ENCODE measurements at regions not wholly inside any gene's neighbourhood (a gene's known extent, or its start where the extent isn't known, plus 50 kb on each side); places are given as distances from the start of the nearest gene placed in this dataset.

DNA sequence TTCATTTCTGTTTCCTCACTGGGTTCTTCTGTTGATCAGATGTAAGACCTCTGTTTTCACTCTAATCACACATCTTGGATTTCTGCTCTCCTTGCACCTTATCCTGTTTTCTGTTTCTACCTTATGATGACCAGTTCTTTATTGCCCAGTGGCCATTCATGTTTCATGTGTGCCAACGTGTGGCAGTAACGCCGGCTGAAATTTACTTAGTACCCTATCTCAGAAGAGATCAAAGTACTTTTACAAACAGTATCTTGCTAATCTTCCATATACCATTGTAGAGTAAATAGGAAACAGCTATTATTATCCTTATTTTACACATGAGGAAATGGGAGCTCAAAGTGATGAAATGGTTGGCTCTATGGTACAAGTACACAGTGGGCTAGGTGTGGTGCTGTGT, 74.0 kb downstream of the GATA3 start:
- no peaks in the 10 kb centered on the region for H3K9me3 ChIP-seq (ENCODE audit: insufficient read depth, low read depth)
- peaks cover 14% of the 10 kb centered on the region for H3K4me1 ChIP-seq (replicated peaks; ENCODE audit: insufficient read depth)
- no peak for DNase-seq
- POLR2A ChIA-PET (ENCODE audit: unreplicated experiment), result interaction anchor here (0.6 to 0.8 kb wide), 3 partner anchors 14 to 542 kb away, joined by 3 to 4 read pairs (median 4); no protein-coding TSS in a partner anchor
- H3K4me2 ChIP-seq, result no peak overlapping the region
- H3K27me3 ChIP-seq (ENCODE audit: insufficient read depth, low read depth), result no peaks in the 10 kb centered on the region
- H3K79me2 ChIP-seq (ENCODE audit: low read depth), result no peaks in the 10 kb centered on the region
- TF ChIP-seq, protein P1, sequence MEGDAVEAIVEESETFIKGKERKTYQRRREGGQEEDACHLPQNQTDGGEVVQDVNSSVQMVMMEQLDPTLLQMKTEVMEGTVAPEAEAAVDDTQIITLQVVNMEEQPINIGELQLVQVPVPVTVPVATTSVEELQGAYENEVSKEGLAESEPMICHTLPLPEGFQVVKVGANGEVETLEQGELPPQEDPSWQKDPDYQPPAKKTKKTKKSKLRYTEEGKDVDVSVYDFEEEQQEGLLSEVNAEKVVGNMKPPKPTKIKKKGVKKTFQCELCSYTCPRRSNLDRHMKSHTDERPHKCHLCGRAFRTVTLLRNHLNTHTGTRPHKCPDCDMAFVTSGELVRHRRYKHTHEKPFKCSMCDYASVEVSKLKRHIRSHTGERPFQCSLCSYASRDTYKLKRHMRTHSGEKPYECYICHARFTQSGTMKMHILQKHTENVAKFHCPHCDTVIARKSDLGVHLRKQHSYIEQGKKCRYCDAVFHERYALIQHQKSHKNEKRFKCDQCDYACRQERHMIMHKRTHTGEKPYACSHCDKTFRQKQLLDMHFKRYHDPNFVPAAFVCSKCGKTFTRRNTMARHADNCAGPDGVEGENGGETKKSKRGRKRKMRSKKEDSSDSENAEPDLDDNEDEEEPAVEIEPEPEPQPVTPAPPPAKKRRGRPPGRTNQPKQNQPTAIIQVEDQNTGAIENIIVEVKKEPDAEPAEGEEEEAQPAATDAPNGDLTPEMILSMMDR (conservative IDR thresholded peaks at IDR 0.05), result no peak
- TF ChIP-seq EZH2 (IDR thresholded peaks at IDR 0.05; ENCODE audit: low read depth), result no peak
- no peaks in the 10 kb centered on the region for H3K9me2 ChIP-seq (ENCODE audit: insufficient read depth)
- CTCF ChIA-PET, result interaction anchor here (0.6 to 0.7 kb wide), 2 partner anchors 45 to 96 kb away, joined by 3 read pairs; no protein-coding TSS in a partner anchor
- intact Hi-C loops (cut with micrococcal nuclease; ENCODE audit: unreplicated experiment), result no loop called here
- no peaks in the 10 kb centered on the region for H4K20me1 ChIP-seq (ENCODE audit: insufficient read depth)
- H3K27ac ChIP-seq, result no peak overlapping the region
- H3K36me3 ChIP-seq (ENCODE audit: low read depth), result no peaks in the 10 kb centered on the region
- no TSS peak for BruUV-seq (replicated peaks)
- no peak overlapping the region for H2AFZ ChIP-seq
- peaks cover 15% of the 10 kb centered on the region; the same call in 1 of the 2 replicates for H3F3A ChIP-seq (ENCODE audit: insufficient read depth, low read depth)
- no peak overlapping the region for H3K4me3 ChIP-seq

DNA sequence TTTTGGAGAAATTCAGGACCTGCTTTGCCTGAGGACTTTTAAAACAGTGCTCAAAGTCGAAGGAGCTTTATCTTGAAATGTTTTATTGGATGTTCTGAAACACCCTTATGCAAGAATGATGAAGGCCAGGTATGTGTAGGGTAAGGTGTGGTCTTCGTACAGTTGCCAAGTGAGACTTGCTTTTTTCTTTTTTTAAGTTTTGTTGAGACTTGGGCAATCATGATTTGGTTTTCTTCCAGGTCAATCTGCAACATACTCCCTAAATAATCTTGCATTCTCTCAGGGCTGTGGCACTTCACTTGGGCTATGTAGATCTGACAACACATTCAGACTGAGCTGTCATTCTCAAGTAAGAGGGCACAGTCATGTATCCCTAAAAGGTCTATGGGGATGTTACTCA, 75.0 kb downstream of the GATA3 start:
- ChIA-PET CTCF (no interaction called here), POLR2A (ENCODE audit: unreplicated experiment) (no interaction called here)
- Histone ChIP-seq H3K27ac (0 out of 2 replicates have a peak overlapping the region, but pooled peaks have one; percentile 93), H3K4me3 (no peak overlapping the region), H3F3A (ENCODE audit: insufficient read depth, low read depth) (peaks cover 15% of the 10 kb centered on the region; the same call in 1 of the 2 replicates), H3K36me3 (ENCODE audit: low read depth) (no peaks in the 10 kb centered on the region), H4K20me1 (ENCODE audit: insufficient read depth) (no peaks in the 10 kb centered on the region), H2AFZ (no peak overlapping the region), H3K4me1 (replicated peaks; ENCODE audit: insufficient read depth) (peaks cover 14% of the 10 kb centered on the region), H3K4me2 (no peak overlapping the region), H3K27me3 (ENCODE audit: insufficient read depth, low read depth) (no peaks in the 10 kb centered on the region), H3K79me2 (ENCODE audit: low read depth) (no peaks in the 10 kb centered on the region), H3K9me2 (ENCODE audit: insufficient read depth) (no peaks in the 10 kb centered on the region), H3K9me3 (ENCODE audit: insufficient read depth, low read depth) (no peaks in the 10 kb centered on the region)
- peak in 1 of 2 experiments; percentile 47 for DNase-seq
- TF ChIP-seq, protein P1 (conservative IDR thresholded peaks at IDR 0.05), result no peak
- no peak for TF ChIP-seq EZH2 (IDR thresholded peaks at IDR 0.05; ENCODE audit: low read depth)
- BruUV-seq (replicated peaks), result no TSS peak
- intact Hi-C loops (cut with micrococcal nuclease; ENCODE audit: unreplicated experiment), result no loop called here

DNA sequence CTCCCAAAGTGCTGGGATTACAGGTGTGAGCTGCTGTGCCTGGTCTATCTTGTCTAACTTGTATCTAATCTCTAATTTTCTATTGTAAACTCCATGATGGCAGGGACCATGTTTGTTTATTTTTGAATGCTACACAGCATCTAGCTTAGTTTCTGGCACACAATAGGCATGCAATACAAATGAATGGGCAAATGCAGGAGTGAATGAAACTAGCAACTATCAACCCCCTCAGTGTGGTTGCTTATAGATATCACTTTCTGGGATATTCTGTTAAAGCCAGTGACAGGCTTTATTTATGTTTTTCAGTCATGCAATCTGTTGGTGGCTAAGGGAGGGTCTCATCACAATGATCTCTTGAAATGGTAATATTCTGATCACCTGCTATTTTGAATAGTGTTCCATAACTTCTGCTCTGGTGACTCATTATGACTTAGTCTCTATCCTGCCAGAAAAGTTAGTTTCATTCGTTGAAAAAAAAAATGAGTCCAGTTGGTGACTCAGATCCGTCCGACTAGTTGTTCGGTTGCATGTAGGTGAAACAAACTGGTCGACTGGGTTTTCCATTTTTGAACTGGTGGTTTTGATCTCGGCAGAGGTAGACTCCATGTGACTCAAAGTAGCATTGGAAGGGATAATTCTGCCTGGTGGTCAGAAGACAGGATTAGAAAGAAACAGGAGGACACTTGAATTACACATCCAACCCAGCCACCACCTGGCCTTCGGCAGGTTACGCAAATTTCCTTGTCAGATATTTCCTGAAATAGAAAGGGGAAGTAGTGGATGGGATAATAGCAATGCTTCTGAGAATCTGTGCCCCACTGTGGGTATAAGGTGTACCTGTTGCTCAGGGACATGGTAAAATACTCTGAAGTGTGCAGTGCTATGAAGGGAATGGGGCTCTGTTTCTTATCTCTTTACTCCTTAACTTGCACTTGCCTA, 76.8 kb downstream of the GATA3 start:
- Histone ChIP-seq H3K9me3 (ENCODE audit: insufficient read depth, low read depth) (no peaks in the 10 kb centered on the region), H3K27ac (peak overlapping the region; percentile 93), H4K20me1 (ENCODE audit: insufficient read depth) (no peaks in the 10 kb centered on the region), H3K36me3 (ENCODE audit: low read depth) (no peaks in the 10 kb centered on the region), H2AFZ (peak overlapping the region; percentile 61; the same call in 1 of the 2 replicates), H3F3A (ENCODE audit: insufficient read depth, low read depth) (peaks cover 15% of the 10 kb centered on the region; the same call in 1 of the 2 replicates), H3K4me3 (peak overlapping the region; percentile 24; the same call in 1 of the 2 replicates), H3K4me1 (replicated peaks; ENCODE audit: insufficient read depth) (peaks cover 14% of the 10 kb centered on the region), H3K79me2 (ENCODE audit: low read depth) (no peaks in the 10 kb centered on the region), H3K4me2 (peak overlapping the region; percentile 65), H3K27me3 (ENCODE audit: insufficient read depth, low read depth) (no peaks in the 10 kb centered on the region), H3K9me2 (ENCODE audit: insufficient read depth) (no peaks in the 10 kb centered on the region)
- intact Hi-C loops (cut with micrococcal nuclease; ENCODE audit: unreplicated experiment), result loop anchor here (1.0 to 10.0 kb wide), 3 partner anchors 52 to 66 kb away; no protein-coding TSS in a partner anchor
- ChIA-PET CTCF (no interaction called here), POLR2A (ENCODE audit: unreplicated experiment) (no interaction called here)
- TSS peak; percentile 83 for BruUV-seq (replicated peaks)
- peak; percentile 58 to 88 for DNase-seq
- no peak for TF ChIP-seq EZH2 (IDR thresholded peaks at IDR 0.05; ENCODE audit: low read depth)
- TF ChIP-seq, protein P1 (conservative IDR thresholded peaks at IDR 0.05), result no peak
